Muscle of back (tissue), 3 donors: ENCODE measurements at regions not wholly inside any gene's neighbourhood (a gene's known extent, or its start where the extent isn't known, plus 50 kb on each side); places are given as distances from the start of the nearest gene placed in this dataset.

ENCODE experiments used
- DNase-seq, 3 donors: peaks; one replicate each; pipeline versions ENCODE4 v3.0.0 to v3.0.0-alpha.2; 2013

DNA sequence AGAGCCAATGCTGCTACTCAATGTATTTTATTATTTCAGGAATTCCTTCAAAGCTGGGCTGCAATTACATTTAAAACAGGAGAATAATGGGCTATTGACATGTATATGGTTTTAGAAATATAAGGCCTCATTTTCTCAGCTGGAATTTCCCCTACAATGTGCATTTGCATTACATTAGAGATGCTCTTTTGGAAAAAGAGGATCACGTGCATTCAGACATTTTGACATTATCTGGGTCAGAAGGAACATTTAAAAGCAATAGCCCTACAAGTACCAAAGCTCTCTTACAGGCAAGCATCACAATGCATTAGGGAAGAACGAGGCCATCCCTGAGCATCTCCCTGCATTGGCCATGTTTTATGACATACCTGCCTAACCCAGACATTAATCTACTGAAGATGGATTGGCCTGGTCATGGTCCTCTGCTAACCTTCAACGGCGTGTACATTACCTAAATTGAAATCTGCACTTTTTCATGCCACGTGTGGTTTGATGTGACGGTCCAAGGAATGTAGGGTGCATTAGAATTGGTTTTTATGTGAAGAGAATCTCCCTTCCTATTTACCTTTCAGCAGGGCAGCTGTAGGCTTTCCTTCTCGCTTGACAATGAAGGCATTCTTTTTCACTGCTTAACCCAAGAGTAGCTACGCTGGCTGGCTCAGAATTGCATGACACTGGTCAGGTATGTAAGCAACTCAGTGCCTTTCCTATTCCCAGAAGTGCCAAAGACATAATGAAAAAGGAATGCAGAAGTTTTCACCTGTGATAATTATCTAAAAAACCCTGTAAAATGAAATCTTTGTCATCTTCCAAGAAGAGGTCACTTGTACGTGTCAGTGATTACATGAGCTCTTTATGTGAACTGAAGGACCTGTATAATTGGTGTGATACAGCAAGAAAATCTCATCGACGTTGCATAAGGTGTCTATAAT is 212.3 kb upstream of the MPDZ start:
- no peak for DNase-seq

DNA sequence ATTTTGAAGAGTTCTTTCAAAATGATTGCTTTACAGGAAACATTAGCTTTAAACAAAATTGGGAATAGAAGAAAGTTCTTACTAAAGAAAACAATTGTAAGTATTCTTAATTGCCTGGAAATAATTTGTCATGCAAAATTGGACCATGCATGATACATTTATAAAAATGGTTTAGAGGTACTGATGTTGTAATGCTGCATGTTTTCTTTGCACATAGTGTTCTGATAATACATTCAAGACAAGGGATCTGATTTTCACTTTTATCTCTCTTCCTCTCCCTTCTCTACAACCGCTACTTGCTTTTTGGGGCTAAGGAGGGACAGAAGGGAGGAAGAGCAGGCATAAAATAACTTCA is 211.6 kb upstream of the MPDZ start:
- no peak for DNase-seq

DNA sequence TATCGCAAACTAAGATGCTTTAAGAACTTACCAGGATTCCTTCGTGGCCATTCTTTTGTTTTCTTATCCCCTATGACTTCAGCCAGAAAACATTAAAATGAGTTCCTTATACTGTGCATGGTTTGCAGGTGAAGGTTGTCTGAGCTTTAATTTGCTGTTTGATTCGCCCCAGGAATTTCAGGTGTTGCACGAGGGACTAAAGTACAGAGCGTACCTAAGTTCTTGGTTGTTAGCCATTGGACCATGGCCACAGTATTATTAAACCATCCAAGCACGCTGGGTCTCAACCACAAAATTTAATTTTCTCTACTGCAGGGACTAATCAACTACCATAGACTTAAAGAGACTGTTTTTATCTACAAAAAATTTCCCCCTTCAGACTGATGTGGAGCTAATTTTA is 208.4 kb upstream of the MPDZ start:
- DNase-seq: no peak

- no peak for DNase-seq
Measured at GRCh38 chr9:13487498-13487897, 208.0 kb upstream of the MPDZ start.

GRCh38 chr9:13487071-13487470 is 207.6 kb upstream of the MPDZ start:
- no peak for DNase-seq

GRCh38 chr9:13485068-13485596 is 205.6 kb upstream of the MPDZ start:
- peak; percentile 79 to 94 (median 89) for DNase-seq

GRCh38 chr9:13484186-13484585 is 204.7 kb upstream of the MPDZ start:
- peak in 1 of 3 donors; percentile 23 for DNase-seq

GRCh38 chr9:13481274-13481673 is 201.8 kb upstream of the MPDZ start:
- no peak for DNase-seq

DNA sequence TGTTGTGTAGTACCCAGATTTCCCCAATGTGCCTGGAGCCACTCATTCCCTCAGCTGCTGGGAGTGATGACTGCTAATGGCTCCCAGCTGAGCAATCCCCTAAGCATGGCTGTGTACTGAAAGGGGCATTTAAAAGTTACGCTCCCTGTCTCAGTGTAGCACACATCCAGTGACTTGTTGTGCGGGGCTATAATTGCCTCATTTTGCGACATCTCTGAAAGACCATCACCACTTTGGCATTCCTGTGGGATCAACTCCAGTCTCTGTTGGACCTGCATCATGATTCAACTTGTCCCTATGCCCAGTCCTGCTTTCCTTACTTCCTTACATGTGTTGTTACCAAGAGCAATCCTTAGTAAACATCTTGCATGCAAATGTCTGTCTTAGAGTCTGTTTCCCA is 201.2 kb upstream of the MPDZ start:
- DNase-seq: peak in 2 of 3 donors; percentile 25 to 47

DNA sequence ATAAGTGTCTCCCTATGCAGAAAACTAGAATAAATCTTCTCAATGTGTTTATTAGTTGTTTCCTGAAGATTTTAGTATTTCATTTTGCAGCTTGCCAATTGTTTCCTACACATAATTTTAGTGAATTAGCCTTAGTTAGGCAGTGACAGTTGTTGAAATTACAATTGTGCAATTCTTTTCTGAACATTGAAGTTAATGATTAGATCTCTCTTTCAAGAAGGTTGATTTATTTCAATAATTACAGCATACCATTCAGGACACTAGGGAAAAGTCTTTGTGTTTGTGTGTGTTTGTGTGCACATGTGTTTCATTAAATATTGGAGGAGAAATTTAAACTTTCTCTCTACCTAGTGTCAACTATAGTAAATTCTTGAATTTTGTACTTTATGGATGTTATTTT is 199.6 kb upstream of the MPDZ start:
- DNase-seq: peak in 1 of 3 donors; percentile 42

GRCh38 chr9:13478639-13479038 is 199.1 kb upstream of the MPDZ start:
- DNase-seq: peak; percentile 62 to 86 (median 67)

DNA sequence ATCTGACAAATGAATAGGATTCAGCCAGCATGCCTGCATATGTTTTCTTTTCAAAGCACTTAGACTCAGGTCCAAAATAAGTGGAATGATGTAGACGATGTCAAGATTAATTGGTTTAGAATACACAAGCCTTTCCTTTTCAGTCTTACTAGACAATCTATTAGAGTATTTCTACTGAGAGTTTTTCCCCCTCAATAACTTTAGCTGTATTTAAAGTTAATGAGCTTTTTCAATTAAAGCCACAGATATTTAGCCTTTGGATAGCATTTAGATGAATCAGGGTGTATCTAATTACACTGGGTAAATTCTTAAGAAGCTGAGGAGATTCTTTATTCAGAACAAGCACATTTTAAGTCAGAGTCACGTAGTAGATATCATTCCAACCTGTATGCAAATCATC is 198.7 kb upstream of the MPDZ start:
- peak in 2 of 3 donors; percentile 42 to 49 for DNase-seq

GRCh38 chr9:13470836-13471235 is 191.3 kb upstream of the MPDZ start:
- DNase-seq: no peak

DNA sequence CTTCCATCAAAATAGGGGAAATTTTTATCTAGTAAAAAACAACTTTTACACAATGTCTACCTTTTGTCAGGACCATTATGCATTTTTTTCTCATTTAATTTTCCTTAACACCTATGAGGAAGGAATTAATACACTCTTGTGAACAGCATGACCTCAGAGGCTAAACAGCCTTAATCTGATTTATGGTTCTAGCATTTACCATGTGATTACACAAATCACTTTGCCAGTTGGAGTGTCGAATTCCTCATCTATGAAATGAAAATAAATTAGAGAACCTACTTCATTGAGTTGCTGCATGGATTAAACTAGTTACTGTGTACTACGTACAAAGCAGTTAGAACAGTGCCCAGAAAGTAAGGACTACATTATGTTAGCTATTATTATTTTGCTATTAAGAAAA is 187.7 kb upstream of the MPDZ start:
- no peak for DNase-seq

- peak in 1 of 3 donors; percentile 56 for DNase-seq
Measured at GRCh38 chr9:13461414-13461991, 182.0 kb upstream of the MPDZ start.

DNA sequence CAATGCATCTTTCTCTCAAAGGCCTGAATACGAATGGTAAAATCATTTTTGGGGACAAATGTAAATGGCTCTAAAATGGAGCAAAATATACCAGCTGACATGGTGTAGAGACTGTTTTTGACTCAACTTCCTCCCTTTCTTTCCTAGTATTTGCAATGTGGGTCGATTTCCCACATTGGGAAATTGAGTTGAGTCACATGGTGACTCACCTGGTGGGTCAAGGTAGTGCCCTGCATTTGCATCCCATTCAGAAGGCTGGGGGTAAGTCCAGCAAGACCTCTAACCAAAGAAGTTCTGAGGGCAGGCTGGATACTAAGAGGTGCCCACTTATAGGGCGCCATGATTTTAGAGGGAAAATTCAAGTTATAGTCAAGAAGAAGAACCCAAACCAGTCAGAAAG is 179.6 kb upstream of the MPDZ start:
- no peak for DNase-seq

- no peak for DNase-seq
Measured at GRCh38 chr9:13457795-13458194, 178.3 kb upstream of the MPDZ start.

- no peak for DNase-seq
Measured at GRCh38 chr9:13450723-13451122, 171.2 kb upstream of the MPDZ start.

DNA sequence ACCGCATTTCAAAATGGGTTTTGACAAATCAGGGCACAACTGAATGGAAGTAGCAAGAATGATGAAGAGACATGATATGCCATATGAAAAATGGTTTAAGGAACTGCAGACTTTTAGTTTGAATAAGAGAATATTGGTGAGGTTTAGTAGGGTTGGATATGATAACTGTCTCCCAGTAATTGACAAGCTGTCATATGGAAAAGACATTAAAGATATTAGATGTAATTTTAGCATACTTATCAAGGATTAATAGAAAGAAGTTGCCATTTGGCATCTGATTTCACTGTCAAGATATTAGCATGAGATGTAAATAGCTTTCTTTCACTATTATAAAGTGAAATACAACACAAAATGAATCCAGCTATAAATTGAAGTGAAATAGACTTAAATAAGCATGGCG is 169.0 kb upstream of the MPDZ start:
- no peak for DNase-seq

DNA sequence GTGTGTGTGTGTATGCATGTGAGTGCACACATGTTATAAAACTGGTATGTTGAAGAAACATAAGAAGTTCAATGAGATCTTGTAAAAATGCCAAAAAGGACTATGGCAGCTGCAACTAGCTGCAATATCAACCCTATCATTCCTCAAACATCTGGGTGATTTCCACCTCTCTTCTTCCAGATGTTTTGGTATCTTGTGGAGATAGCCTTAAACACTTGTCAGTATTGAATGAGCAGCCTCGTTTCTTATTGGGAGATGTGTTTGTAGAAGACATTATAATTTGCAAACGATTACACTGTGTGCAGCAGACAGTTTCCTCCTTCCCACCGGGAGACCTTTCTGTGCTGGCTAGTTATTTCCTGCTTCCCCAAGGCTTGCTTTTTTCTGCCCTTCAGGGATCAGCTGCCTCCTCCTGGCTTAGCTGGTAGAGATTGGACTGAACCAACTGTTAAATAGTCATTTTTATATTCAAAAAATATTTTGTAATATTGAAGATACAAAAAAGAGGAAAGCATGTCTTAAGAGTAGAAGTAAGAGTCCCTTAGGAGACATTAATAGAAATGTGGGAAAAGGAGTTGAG is 168.4 kb upstream of the MPDZ start:
- DNase-seq: no peak

DNA sequence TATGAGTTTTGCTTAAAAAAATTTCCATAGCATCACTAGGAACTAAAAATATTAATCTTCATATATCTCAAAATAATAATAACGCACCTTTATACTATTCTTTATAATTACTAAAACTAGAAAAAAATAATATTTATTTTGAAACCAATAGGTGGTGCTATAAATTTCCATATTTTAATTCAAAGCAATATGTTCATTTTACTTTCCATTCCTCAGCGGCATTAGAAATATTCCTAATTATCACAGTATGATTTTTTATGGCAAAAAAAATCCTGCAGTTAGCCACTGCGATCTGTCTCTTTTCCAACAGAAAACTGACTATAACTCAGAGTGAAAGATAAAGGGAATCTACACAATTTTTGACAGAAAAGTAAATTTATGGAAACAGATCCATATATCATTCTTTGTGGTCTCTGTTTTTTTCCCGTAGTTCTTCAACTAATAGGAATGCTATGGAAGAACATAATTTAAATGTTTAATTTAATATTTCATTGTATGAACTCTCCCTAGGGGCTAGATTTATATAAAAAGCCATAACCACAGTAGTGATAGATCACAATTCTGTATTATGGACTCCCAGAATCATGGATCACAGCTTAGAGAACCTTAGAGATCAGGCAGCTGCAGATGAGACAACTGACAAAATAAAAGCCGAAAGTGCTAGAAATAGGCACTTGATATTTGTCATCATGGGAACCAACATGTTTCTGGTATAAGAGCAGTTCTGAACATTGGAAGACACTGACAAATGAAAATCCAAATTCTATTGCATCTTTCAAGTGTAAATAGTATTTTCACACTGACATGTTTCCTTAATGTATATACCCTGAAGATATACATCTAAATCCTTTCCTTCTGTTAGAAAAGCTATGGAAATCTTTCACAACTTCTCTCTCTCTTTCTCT is 167.7 kb upstream of the MPDZ start:
- DNase-seq: peak in 1 of 3 donors; percentile 79
